ENCODE measurements at regions not wholly inside any gene's neighbourhood (a gene's known extent, or its start where the extent isn't known, plus 50 kb on each side); places are given as distances from the start of the nearest gene placed in this dataset.

GRCh38 chr9:78677326-78677725 is 380.4 kb downstream of the PSAT1 start:
- H3K9me3 ChIP-seq: no peaks in the 10 kb centered on the region
- no peaks in the 10 kb centered on the region for H3K27me3 ChIP-seq
- H3K4me3 ChIP-seq: no peak overlapping the region
- TF ChIP-seq CTCF (IDR thresholded peaks at IDR 0.05): no peak
- no peaks in the 10 kb centered on the region for H3K4me1 ChIP-seq
- H3K27ac ChIP-seq: no peak overlapping the region
- intact Hi-C loops (cut with DNase I; ENCODE audit: low total_unique reads): no loop called here
- no peaks in the 10 kb centered on the region for H3K36me3 ChIP-seq
- DNase-seq: no peak

- Histone ChIP-seq H3K27me3 (no peaks in the 10 kb centered on the region), H3K27ac (no peak overlapping the region), H3K9me3 (no peaks in the 10 kb centered on the region), H3K36me3 (no peaks in the 10 kb centered on the region), H3K4me3 (no peak overlapping the region), H3K4me1 (no peaks in the 10 kb centered on the region)
- no peak for DNase-seq
- TF ChIP-seq CTCF (IDR thresholded peaks at IDR 0.05): no peak
- intact Hi-C loops (cut with DNase I; ENCODE audit: low total_unique reads): no loop called here
Measured at GRCh38 chr9:78678877-78679276, 382.0 kb downstream of the PSAT1 start.

GRCh38 chr9:78680196-78680595 is 383.3 kb downstream of the PSAT1 start:
- H3K36me3 ChIP-seq: no peaks in the 10 kb centered on the region
- H3K9me3 ChIP-seq: no peaks in the 10 kb centered on the region
- no peak for DNase-seq
- no peak overlapping the region for H3K4me3 ChIP-seq
- H3K4me1 ChIP-seq: no peaks in the 10 kb centered on the region
- intact Hi-C loops (cut with DNase I; ENCODE audit: low total_unique reads): no loop called here
- no peak for TF ChIP-seq CTCF (IDR thresholded peaks at IDR 0.05)
- H3K27me3 ChIP-seq: no peaks in the 10 kb centered on the region
- no peak overlapping the region for H3K27ac ChIP-seq

- DNase-seq: no peak
- Histone ChIP-seq H3K4me3 (no peak overlapping the region), H3K4me1 (no peaks in the 10 kb centered on the region), H3K27ac (no peak overlapping the region), H3K9me3 (no peaks in the 10 kb centered on the region), H3K36me3 (no peaks in the 10 kb centered on the region), H3K27me3 (no peaks in the 10 kb centered on the region)
- no peak for TF ChIP-seq CTCF (IDR thresholded peaks at IDR 0.05)
- intact Hi-C loops (cut with DNase I; ENCODE audit: low total_unique reads): no loop called here
Measured at GRCh38 chr9:78682216-78682615, 385.3 kb downstream of the PSAT1 start.

- Histone ChIP-seq H3K27ac (no peak overlapping the region), H3K9me3 (no peaks in the 10 kb centered on the region), H3K27me3 (no peaks in the 10 kb centered on the region), H3K4me1 (no peaks in the 10 kb centered on the region), H3K36me3 (no peaks in the 10 kb centered on the region), H3K4me3 (no peak overlapping the region)
- DNase-seq: no peak
- TF ChIP-seq CTCF (IDR thresholded peaks at IDR 0.05): no peak
- intact Hi-C loops (cut with DNase I; ENCODE audit: low total_unique reads): no loop called here
Measured at GRCh38 chr9:78685471-78685870, 388.5 kb downstream of the PSAT1 start.

GRCh38 chr9:78688796-78689195 is 391.9 kb downstream of the PSAT1 start:
- intact Hi-C loops (cut with DNase I; ENCODE audit: low total_unique reads): no loop called here

More at GRCh38 chr9:78688796-78689195, 391.9 kb downstream of the PSAT1 start:
- DNase-seq: no peak
- Histone ChIP-seq H3K9me3 (no peaks in the 10 kb centered on the region), H3K27me3 (no peaks in the 10 kb centered on the region), H3K4me3 (no peak overlapping the region), H3K4me1 (no peaks in the 10 kb centered on the region), H3K27ac (no peak overlapping the region), H3K36me3 (no peaks in the 10 kb centered on the region)
- no peak for TF ChIP-seq CTCF (IDR thresholded peaks at IDR 0.05)
